GM04503 (cell line): ENCODE measurements at regions not wholly inside any gene's neighbourhood (a gene's known extent, or its start where the extent isn't known, plus 50 kb on each side); places are given as distances from the start of the nearest gene placed in this dataset.
"Not testable (repeated sequence)": the region's sequence is repeated elsewhere in the genome, so short reads cannot be mapped to it uniquely, and the experiment has no call there.

Source experiments
- DNase-seq: peaks from one replicate; pipeline ENCODE4 v3.0.0-alpha.2; 2012; ENCODE audit warnings: low read depth

GRCh38 chr22:35138521-35138920 is 72.6 kb downstream of the ISX start:
- no peak for DNase-seq

- no peak for DNase-seq
Observed at GRCh38 chr22:35140879-35141745, 75.2 kb downstream of the ISX start.

- no peak for DNase-seq
Observed at GRCh38 chr22:35148381-35148780, 82.4 kb downstream of the ISX start.

GRCh38 chr22:35148866-35149548 is 83.0 kb downstream of the ISX start:
- DNase-seq, result no peak

- no peak for DNase-seq
Observed at GRCh38 chr22:35150183-35151107, 84.5 kb downstream of the ISX start.

- no peak for DNase-seq
Observed at GRCh38 chr22:35152316-35152715, 86.4 kb downstream of the ISX start.

- peak; percentile 4 for DNase-seq
Observed at GRCh38 chr22:35154937-35155387, 89.0 kb downstream of the ISX start.

GRCh38 chr22:35155403-35156025 is 89.6 kb downstream of the ISX start:
- DNase-seq, result no peak

- DNase-seq, result no peak
Observed at GRCh38 chr22:35156945-35157344, 91.0 kb downstream of the ISX start.

- DNase-seq, result no peak
Observed at GRCh38 chr22:35158336-35158735, 92.4 kb downstream of the ISX start.

- DNase-seq, result no peak
Observed at GRCh38 chr22:35159343-35159742, 93.4 kb downstream of the ISX start.

- DNase-seq, result no peak
Observed at GRCh38 chr22:35160268-35160667, 94.3 kb downstream of the ISX start.

- DNase-seq, result not testable (repeated sequence)
Observed at GRCh38 chr22:35165896-35166295, 91.4 kb upstream of the HMGXB4 start.

GRCh38 chr22:35170716-35171697 is 86.3 kb upstream of the HMGXB4 start:
- DNase-seq, result no peak

- DNase-seq, result no peak
Observed at GRCh38 chr22:35172442-35172841, 84.9 kb upstream of the HMGXB4 start.

GRCh38 chr22:35173655-35174054 is 83.6 kb upstream of the HMGXB4 start:
- no peak for DNase-seq

GRCh38 chr22:35174401-35175038 is 82.8 kb upstream of the HMGXB4 start:
- DNase-seq, result no peak

GRCh38 chr22:35175392-35175791 is 81.9 kb upstream of the HMGXB4 start:
- DNase-seq, result no peak

GRCh38 chr22:35177811-35178210 is 79.5 kb upstream of the HMGXB4 start:
- DNase-seq, result no peak

- no peak for DNase-seq
Observed at GRCh38 chr22:35178446-35178845, 78.8 kb upstream of the HMGXB4 start.
